ENCODE measurements at regions not wholly inside any gene's neighbourhood (a gene's known extent, or its start where the extent isn't known, plus 50 kb on each side); places are given as distances from the start of the nearest gene placed in this dataset.

DNA sequence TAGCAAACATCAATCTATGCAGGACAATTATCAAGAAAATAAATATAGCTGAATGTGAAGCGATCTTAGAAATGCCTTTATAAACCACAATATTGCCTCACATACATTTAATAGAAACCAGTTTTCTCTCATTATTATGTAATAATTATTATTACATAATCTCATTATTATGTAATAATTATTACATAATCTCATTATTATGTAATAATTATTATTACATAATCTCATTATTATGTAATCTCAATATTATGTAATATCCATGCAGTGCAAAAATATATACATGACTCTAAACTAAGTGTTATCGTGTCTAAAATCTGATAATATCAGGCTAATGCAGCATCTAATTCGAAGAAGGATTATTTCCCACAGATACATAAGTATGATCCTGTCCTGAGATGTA lies 563.9 kb upstream of the SEMA6A start:
- TF ChIP-seq, protein P1, sequence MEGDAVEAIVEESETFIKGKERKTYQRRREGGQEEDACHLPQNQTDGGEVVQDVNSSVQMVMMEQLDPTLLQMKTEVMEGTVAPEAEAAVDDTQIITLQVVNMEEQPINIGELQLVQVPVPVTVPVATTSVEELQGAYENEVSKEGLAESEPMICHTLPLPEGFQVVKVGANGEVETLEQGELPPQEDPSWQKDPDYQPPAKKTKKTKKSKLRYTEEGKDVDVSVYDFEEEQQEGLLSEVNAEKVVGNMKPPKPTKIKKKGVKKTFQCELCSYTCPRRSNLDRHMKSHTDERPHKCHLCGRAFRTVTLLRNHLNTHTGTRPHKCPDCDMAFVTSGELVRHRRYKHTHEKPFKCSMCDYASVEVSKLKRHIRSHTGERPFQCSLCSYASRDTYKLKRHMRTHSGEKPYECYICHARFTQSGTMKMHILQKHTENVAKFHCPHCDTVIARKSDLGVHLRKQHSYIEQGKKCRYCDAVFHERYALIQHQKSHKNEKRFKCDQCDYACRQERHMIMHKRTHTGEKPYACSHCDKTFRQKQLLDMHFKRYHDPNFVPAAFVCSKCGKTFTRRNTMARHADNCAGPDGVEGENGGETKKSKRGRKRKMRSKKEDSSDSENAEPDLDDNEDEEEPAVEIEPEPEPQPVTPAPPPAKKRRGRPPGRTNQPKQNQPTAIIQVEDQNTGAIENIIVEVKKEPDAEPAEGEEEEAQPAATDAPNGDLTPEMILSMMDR (IDR thresholded peaks at IDR 0.05), result no peak
- TF ChIP-seq POLR2A (IDR thresholded peaks at IDR 0.05), result no peak

Measured in Peyer's patch (tissue), 4 donors.